GM18519 (cell line): ENCODE measurements at regions not wholly inside any gene's neighbourhood (a gene's known extent, or its start where the extent isn't known, plus 50 kb on each side); places are given as distances from the start of the nearest gene placed in this dataset.
"Not testable (repeated sequence)": the region's sequence is repeated elsewhere in the genome, so short reads cannot be mapped to it uniquely, and the experiment has no call there.

Experiments used
- ATAC-seq: cut with Tn5 transposase; IDR thresholded peaks from one replicate; pipeline ENCODE4 v1.9.1; 2021; ENCODE audit warnings: mild to moderate bottlenecking, moderate library complexity; ENCODE audit not compliant: unreplicated experiment, low FRiP score

DNA sequence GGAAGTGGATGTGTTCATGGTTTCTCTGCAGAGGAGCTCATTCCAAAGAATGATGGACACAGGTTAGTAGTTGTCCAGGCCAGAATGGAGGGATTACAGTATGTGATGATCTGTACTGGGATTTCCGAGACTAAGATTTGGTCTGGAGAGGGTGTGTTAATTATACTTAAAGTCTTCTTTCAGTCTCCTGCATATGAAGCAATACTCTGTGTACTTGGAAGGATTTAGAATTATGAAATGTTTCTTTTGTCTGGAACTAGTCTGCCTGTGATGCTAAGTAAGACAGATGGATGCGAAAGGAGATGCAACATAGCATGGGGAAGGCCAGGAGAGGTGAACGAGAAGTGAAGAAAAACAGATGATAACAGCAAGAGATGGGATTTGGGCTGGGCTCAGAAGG lies 305.1 kb upstream of the LYZL1 start:
- ATAC-seq = no peak

- peak; percentile 74 for ATAC-seq
These were observed 304.4 kb upstream of the LYZL1 start for GRCh38 chr10:28984431-28984830.

DNA sequence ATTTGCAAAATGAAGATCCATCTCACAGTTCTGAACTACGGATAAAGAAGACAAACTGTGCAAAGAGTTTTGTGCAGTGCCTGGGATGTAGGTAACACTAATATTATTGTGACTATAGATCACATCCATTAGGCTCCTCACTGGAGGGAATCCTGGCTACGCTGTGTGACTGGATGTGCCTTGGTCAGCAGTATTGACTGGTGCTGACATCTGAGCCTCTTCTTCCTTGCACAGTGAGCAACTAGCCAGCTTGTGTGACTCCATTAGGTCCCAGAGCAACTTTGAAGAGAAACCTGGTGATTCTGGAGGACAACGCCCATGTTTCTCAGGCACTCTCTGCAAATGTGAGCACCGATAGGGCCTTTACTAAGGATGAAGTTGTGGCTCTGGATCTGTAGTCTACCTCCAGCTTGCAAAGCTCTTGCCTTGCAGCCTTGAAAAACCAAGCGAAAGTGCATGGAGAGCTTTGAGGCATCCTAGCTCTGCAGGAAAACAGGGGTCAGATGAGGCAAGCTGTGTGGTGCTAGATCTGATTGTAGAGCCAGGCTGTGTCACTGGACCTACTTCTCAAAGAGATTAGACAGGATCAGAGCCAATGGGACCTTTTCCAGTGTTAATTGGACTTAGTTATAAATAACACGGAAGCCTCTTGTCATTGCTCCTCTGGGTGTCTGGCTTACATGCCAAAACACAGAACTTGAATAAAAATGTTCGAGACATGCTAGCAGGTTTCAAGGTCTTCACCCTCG lies 303.6 kb upstream of the LYZL1 start:
- no peak for ATAC-seq

DNA sequence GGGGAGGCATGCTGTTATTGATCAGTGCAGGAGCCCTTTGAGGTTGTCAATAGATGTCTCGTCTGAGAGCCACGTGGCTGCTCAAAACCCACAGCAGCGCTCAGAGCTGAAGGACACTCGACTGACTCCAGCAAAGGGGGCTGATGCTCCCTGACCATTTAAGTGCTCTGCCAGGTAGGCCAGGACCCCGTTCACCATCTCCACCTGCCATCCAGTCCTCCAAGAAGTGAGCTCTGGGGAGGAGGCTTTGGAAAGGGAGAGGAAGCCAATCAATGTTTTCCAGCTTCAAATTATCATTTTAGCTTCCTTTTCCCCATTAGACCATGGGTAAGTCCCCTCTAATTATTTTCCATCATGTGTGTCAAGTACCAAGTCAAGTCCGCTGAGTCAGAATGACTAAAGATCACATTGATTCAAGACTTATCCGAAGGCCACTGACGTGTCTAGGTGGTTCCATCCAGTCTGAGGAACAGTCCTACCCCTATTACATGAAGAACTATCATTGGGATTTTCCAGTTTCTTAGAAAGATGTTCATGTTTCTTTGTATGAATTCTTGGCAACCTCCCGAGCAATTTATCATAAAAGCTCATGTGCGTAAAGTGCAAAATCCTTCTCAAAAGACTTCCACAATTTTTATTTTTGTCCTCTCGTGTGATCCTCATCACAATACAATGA lies 302.6 kb upstream of the LYZL1 start:
- ATAC-seq = no peak

- no peak for ATAC-seq
These were observed 302.0 kb upstream of the LYZL1 start for GRCh38 chr10:28986856-28987255.

GRCh38 chr10:28987555-28988320 lies 301.1 kb upstream of the LYZL1 start:
- ATAC-seq = no peak

GRCh38 chr10:28988980-28989379 lies 299.9 kb upstream of the LYZL1 start:
- no peak for ATAC-seq

DNA sequence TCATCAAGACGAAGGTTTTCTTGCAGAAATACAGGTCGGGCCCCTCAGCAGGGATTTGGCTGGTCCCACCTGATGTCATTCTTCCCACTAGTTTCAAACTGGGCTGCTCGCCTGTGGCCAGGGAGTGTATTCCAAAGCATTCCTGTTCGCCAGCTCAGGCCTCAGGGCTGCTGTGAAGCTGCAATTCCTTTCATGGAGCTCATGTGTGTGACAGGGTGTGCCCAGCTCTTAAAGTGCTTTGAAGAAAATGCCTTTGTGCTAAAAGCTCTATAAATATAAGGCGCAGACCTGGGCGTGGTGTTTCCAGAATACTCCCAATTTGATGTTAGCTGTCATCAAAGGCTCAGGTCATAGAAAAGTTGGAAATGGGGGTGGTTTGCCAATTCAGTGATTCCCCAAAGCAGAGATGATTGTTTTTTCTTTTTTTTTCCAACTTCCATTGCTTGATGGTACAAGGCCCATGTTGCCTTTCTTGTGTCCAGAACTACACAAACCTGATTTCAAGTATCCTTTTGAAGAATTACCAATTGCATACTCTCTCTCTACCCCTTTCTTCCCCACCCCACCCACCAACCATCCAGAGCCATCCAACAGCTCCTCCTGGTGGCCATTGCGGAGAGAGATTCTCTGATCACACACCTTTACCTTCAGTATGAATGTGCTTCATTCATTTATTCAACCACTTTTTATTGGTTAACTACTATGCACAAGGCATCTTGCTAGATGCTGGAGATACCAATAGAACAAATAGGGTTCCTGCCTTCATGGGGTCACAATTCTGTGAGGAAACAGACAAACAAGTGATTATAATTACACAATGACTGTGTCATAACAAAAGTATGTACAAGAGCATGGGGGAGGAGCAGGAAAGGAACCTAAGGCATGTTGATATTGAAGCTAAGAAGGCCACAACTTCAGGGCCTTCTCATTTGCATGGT lies 297.3 kb upstream of the LYZL1 start:
- ATAC-seq = no peak

DNA sequence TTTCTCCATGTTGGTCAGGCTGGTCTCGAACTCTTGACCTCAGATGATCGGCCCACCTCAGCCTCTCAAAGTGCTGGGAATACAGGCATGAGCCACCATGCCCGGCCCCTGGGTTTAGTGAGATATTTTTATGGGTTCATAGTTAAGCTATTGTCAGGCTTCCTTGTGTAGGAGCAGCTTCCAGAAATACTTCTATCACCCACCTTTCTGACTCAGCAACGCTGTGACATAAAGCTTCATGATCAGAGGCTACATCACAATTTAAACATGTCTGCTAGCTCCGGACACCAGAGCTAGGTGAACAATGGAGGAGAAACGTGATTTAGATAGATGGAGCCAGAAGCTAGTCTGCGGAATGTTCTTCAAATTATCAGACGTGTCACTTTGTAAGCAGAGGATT lies 295.8 kb upstream of the LYZL1 start:
- no peak for ATAC-seq

DNA sequence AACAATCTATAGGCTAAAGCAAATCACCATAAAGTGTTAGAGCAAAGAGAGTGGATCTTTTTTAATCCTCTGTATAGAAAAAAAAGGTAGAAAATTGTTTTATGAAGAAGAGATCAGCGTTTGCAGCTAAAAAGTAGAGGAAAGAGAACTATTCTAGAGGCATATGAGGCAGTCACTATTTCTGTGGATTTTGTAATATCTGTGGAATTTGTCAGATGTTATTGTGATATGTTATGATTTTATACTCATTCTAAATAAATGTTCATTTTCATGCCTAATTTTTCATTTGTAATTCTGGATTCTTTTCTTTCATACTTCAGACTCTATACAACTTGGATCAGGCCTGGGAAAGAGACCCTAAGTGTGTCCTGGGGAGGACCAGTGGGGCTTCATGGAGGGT lies 295.0 kb upstream of the LYZL1 start:
- no peak for ATAC-seq

GRCh38 chr10:28994802-28995201 lies 294.1 kb upstream of the LYZL1 start:
- ATAC-seq = not testable (repeated sequence)

GRCh38 chr10:28995497-28995896 lies 293.4 kb upstream of the LYZL1 start:
- ATAC-seq = no peak

GRCh38 chr10:28996345-28996744 lies 292.5 kb upstream of the LYZL1 start:
- ATAC-seq = no peak

DNA sequence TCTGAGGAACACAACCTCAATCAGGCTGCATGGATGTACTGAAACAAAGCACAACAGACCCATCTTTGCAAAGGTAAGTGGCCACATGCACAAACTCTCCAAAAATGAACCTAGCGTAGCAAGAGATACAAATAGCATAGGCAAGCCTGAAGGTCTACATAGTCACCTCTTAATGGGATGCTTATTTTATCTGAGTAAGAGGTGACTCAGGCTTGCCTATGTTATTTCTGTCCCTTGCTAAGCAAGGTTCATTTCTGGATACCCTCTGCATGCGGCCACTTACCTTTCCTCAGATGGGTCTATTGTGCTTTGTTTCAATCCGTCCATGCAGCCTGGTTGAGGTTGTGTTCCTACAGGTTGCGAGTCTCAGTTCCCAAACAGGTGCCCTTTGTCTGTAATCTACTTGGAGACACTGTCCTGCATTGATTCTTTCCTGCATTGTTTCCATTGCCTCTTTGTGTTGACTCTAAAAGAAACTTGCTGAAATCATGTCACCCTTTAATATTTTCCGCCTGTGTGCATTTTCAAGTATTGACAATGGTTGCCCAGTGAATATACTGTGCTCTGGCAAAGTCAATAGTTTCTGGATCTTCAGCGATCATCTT lies 291.8 kb upstream of the LYZL1 start:
- ATAC-seq = no peak

DNA sequence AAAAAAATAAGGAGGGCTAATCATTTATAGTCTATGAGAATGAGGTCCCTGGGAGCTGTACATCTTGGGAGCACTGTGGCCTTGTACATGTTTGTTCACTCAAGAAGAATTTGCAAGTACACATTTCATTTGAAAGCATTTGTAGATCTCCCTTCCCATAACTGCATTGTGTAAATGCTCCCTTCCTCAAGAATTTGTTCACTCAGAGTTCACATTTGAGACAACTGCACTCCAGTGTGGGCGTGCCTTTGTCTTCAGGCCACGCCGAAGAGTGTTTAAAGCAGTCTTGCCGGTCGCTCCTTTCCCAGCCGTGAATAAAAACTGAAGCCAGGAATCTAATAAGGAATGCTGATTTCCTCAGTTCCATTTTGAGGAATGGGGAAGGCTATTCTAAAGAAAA lies 291.1 kb upstream of the LYZL1 start:
- no peak for ATAC-seq

GRCh38 chr10:29001801-29002200 lies 287.1 kb upstream of the LYZL1 start:
- ATAC-seq = no peak

DNA sequence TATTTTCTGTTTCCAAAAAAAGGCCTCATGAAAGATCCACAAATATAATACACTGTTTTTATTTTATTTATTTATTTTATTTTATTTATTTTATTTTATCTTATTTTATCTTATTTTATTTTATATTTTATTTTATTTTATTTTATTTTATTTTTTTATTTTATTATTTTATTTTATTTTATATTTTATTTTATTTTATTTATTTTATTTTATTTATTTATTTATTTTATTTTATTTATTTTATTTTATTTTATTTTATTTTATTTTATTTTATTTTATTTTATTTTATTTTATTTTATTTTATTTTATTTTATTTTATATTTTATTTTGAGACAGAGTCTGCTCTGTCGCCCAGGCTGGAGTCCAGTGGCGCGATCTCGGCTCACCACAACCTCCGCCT lies 285.9 kb upstream of the LYZL1 start:
- not testable (repeated sequence) for ATAC-seq

- ATAC-seq = no peak
These were observed 282.9 kb upstream of the LYZL1 start for GRCh38 chr10:29005988-29006387.

DNA sequence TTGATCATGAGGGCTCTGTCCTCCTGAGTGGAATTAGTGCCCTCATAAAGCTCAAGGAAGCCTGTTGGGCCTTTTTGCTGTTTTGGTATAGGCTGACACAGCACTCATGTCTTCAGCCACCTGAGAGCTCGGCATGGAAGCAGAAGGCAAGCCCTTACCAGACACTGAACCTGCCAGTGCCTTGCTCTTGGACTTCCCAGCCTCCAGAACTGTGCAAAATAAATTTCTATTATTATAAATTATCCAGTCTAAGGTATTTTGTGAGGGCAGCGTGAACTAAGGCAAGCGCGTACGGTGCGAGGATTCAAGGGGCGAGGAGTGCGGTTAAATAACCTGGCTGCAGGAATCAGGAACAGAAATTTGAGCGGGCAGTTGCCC lies 281.5 kb upstream of the LYZL1 start:
- ATAC-seq = no peak
